Lung (tissue), 11 donors: ENCODE measurements at regions not wholly inside any gene's neighbourhood (a gene's known extent, or its start where the extent isn't known, plus 50 kb on each side); places are given as distances from the start of the nearest gene placed in this dataset.

Source experiments
- ATAC-seq: fragments of 200-7000 bp; cut with Tn5 transposase; one replicate; pipeline ENCODE4 v1.9.1; 2020; ENCODE audit warnings: moderate number of reproducible peaks; ENCODE audit not compliant: insufficient read depth, low FRiP score
- DNase-seq, 3 donors: peaks; one replicate each; pipeline ENCODE4 v3.0.0-alpha.2; 2013 to 2017
- H3K27ac ChIP-seq, 2 donors: one replicate each; pipeline ENCODE4 v1.5.1; 2013; ENCODE audit warnings: mild to moderate bottlenecking in 2 of 2, moderate library complexity in 2 of 2, control low read depth in 1 of 2, inconsistent platforms in 1 of 2, low read depth in 1 of 2, low read length in 1 of 2
- H3K27me3 ChIP-seq, 3 donors: one replicate each; pipeline ENCODE4 v1.5.1; 2013; ENCODE audit warnings: low read length in 2 of 3; ENCODE audit not compliant: control insufficient read depth in 3 of 3, insufficient read depth in 3 of 3
- H3K36me3 ChIP-seq, 4 donors: one replicate each; pipeline ENCODE4 v1.5.1; 2013; ENCODE audit warnings: low read length in 4 of 4, mild to moderate bottlenecking in 1 of 4, moderate library complexity in 1 of 4; ENCODE audit not compliant: control insufficient read depth in 4 of 4, insufficient read depth in 4 of 4
- H3K4me1 ChIP-seq, 5 donors: one replicate each; pipeline ENCODE4 v1.5.1; 2013; ENCODE audit warnings: low read length in 5 of 5, mild to moderate bottlenecking in 2 of 5, moderate library complexity in 1 of 5; ENCODE audit not compliant: control insufficient read depth in 5 of 5, insufficient read depth in 5 of 5
- H3K4me3 ChIP-seq: one replicate; pipeline ENCODE4 v1.5.1; 2013; ENCODE audit warnings: mild to moderate bottlenecking, control low read depth, moderate library complexity
- H3K9ac ChIP-seq, 2 donors: one replicate each; pipeline ENCODE4 v1.5.1; 2013; ENCODE audit warnings: low read length in 2 of 2, control low read depth in 1 of 2; ENCODE audit not compliant: insufficient read depth in 1 of 2
- H3K9me3 ChIP-seq, 4 donors: one replicate each; pipeline ENCODE4 v1.5.1; 2013; ENCODE audit warnings: low read length in 3 of 4, mild to moderate bottlenecking in 1 of 4, moderate library complexity in 1 of 4; ENCODE audit not compliant: control insufficient read depth in 4 of 4, insufficient read depth in 3 of 4
- CTCF ChIP-seq: IDR thresholded peaks from 2 replicates; pipeline ENCODE4 v1.5.1; 2012; ENCODE audit warnings: mild to moderate bottlenecking; ENCODE audit errors: control extremely low read depth, extremely low read depth
- WGBS, 2 donors: extraction: QIAGEN DNeasy Blood & Tissue Kit; methylation state at CpG; one replicate each; pipeline ENCODE4 v1.1.7; 2013; 5-methylcytosine and 5-hydroxymethylcytosine counted together
- donor health status: control.
- donor health status: control.
- donor health status: Bipolar disorder and iron deficiency.
- donor health status: healthy.
- donor health status: DM: yes; HTN: yes; CAD: no.

GRCh38 chr1:90550626-90551406 is 166.3 kb downstream of the BARHL2 start:
- TF ChIP-seq CTCF = no peak
- Histone ChIP-seq H3K4me1 (no peaks in the 10 kb centered on the region), H3K4me3 (no peak overlapping the region), H3K27ac (no peak overlapping the region), H3K9ac (no peak overlapping the region), H3K27me3 (no peaks in the 10 kb centered on the region), H3K36me3 (no peaks in the 10 kb centered on the region), H3K9me3 (peaks cover 0 to 2% (median 0%) of the 10 kb centered on the region in 4 donors)
- ATAC-seq = no peak
- 69 to 70% methylated on average over 12 of the region's 12 CpGs for WGBS, 2 donors
- no peak for DNase-seq

- ATAC-seq (no peak), DNase-seq (no peak)
- Histone ChIP-seq H3K4me3 (no peak overlapping the region), H3K27me3 (no peaks in the 10 kb centered on the region), H3K9ac (no peak overlapping the region), H3K9me3 (no peaks in the 10 kb centered on the region), H3K4me1 (no peaks in the 10 kb centered on the region), H3K27ac (no peak overlapping the region), H3K36me3 (no peaks in the 10 kb centered on the region)
- WGBS, 2 donors = 50 to 56% methylated on average over 4 of the region's 4 CpGs
- no peak for TF ChIP-seq CTCF
Measured at GRCh38 chr1:90544356-90544755, 172.7 kb downstream of the BARHL2 start.

GRCh38 chr1:90537606-90538362 is 179.3 kb downstream of the BARHL2 start:
- Histone ChIP-seq H3K9me3 (no peaks in the 10 kb centered on the region), H3K4me1 (no peaks in the 10 kb centered on the region), H3K27ac (no peak overlapping the region), H3K9ac (no peak overlapping the region), H3K36me3 (no peaks in the 10 kb centered on the region), H3K27me3 (no peaks in the 10 kb centered on the region), H3K4me3 (no peak overlapping the region)
- TF ChIP-seq CTCF = no peak
- WGBS, 2 donors = 73 to 76% methylated on average over 9 of the region's 9 CpGs
- ATAC-seq = no peak
- no peak for DNase-seq
